Epithelial cell of esophagus (primary cell): ENCODE measurements at regions not wholly inside any gene's neighbourhood (a gene's known extent, or its start where the extent isn't known, plus 50 kb on each side); places are given as distances from the start of the nearest gene placed in this dataset.

Experiments used
- DNase-seq: peaks from one replicate; pipeline ENCODE4 v3.0.0; 2010; ENCODE audit warnings: low read depth
- H3K4me3 ChIP-seq: 2 replicates; pipeline ENCODE4 v1.5.1; 2011; ENCODE audit warnings: mild to moderate bottlenecking, low read length, control low read depth
- CTCF ChIP-seq: IDR thresholded peaks from 2 replicates; pipeline ENCODE4 v1.5.1; 2011; ENCODE audit warnings: low read depth, mild to moderate bottlenecking, low read length, control low read depth, inconsistent platforms; ENCODE audit not compliant: insufficient read depth; ENCODE audit errors: missing control alignments

DNA sequence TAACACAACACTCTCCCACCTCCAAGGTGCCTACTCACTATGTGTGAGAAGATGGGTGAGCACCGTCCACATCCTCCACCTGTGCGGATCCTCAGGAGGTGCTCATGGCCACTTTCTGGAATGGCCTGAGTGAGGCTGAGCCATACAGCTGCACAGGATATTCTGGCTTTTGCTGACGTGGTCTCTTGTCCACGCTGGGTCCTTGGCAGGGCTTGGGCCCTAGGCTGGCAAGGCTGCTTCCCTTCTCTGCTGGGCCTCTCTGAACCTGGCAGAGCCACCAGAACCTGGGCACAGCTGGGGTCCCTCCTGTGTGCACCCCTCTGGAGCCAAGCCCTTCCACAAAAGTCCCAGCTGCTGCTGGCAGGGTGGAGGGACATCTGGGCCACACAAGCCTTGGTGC, 56.4 kb upstream of the IER5L start:
- no peak for TF ChIP-seq CTCF
- no peak for DNase-seq

GRCh38 chr9:129232839-129233591, 55.0 kb upstream of the IER5L start:
- TF ChIP-seq CTCF, result no peak
- no peak overlapping the region for H3K4me3 ChIP-seq
- DNase-seq, result no peak

More for the DNA sequence above, 56.4 kb upstream of the IER5L start:
- H3K4me3 ChIP-seq, result no peak overlapping the region

DNA sequence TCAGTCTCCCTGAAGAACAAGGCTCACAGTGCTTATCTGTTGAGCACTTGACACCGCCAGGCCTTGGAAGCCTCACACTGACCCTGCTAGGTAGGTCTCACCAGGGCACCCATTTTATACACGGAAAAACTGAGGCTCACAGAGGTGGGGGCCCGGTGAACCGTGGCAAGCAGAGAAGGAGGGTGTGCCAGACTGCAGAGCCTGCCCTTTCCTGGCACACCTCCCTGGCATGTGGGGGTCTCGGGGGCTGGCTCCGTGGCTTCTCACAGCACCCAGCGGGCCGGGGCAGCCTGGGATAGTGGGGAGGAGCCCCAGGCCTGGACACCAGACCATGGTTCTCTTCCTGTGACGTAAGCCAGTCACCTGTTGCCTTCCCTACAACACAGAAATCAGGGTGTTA, 53.7 kb upstream of the IER5L start:
- no peak overlapping the region for H3K4me3 ChIP-seq
- DNase-seq, result no peak
- no peak for TF ChIP-seq CTCF

GRCh38 chr9:129231022-129231739, 53.1 kb upstream of the IER5L start:
- no peak overlapping the region for H3K4me3 ChIP-seq
- TF ChIP-seq CTCF, result no peak
- DNase-seq, result no peak

GRCh38 chr9:129230302-129230701, 52.2 kb upstream of the IER5L start:
- no peak overlapping the region for H3K4me3 ChIP-seq
- no peak for TF ChIP-seq CTCF
- DNase-seq, result no peak
